ENCODE measurements at regions not wholly inside any gene's neighbourhood (a gene's known extent, or its start where the extent isn't known, plus 50 kb on each side); places are given as distances from the start of the nearest gene placed in this dataset.

- TF ChIP-seq CTCF (IDR thresholded peaks at IDR 0.05) (no peak), EZH2 (IDR thresholded peaks at IDR 0.05) (no peak)
Observed at GRCh38 chr6:6869094-6869493, 238.7 kb upstream of the RREB1 start.

Data from neural progenitor cell (in vitro differentiated cells).